HCT116 (cell line): ENCODE measurements at regions not wholly inside any gene's neighbourhood (a gene's known extent, or its start where the extent isn't known, plus 50 kb on each side); places are given as distances from the start of the nearest gene placed in this dataset.

ENCODE experiments used
- ATAC-seq: fragments of 200-7000 bp; cut with Tn5 transposase; 2 replicates; pipeline ENCODE4 v1.9.1; 2020; ENCODE audit warnings: mild to moderate bottlenecking, moderate library complexity
- BruUV-seq: library from RNA; stranded (reverse); fragments of 400-500 nt; replicated peaks from 2 replicates; lab custom pipeline; 2021; lab: Mats Ljungman, UMichigan
- CTCF ChIA-PET: fragments of 300-600 bp; sonication (Branson Sonifier 250); formaldehyde crosslinking; loops from one replicate; lab custom pipeline; 2021; ENCODE audit warnings: antibody characterized with exemption; lab: Charles Lee
- POLR2A ChIA-PET: fragments of 300-600, 350-600 bp; sonication (Branson Sonifier 250); formaldehyde crosslinking; loops from one replicate; lab custom pipeline; 2021; ENCODE audit warnings: antibody characterized with exemption; lab: Charles Lee
- RAD21 ChIA-PET, 2 experiments: fragments of 300-600 bp; sonication (Branson Sonifier 250); formaldehyde crosslinking; loops; one replicate each; lab custom pipeline; 2023; ENCODE audit warnings: low total read pairs in 2 of 2; ENCODE audit not compliant: uncharacterized antibody in 2 of 2, unreplicated experiment in 2 of 2, low non-redundant PET in 1 of 2; lab: Charles Lee
- DNase-seq: peaks from one replicate; pipeline ENCODE4 v3.0.0-alpha.2; 2010; ENCODE audit warnings: low read depth, low spot score
- H2AFZ ChIP-seq: fragments of 200-600 bp; shearing (Covaris generic), sonication (generic); 2 replicates; pipeline ENCODE4 v1.6.1; 2017; ENCODE audit warnings: low read depth, mixed run types, mixed read lengths, antibody characterized with exemption, low read length; ENCODE audit not compliant: poor library complexity, severe bottlenecking
- H3K27ac ChIP-seq: 2 replicates; pipeline ENCODE4 v1.5.1; 2012; ENCODE audit warnings: low read depth, low read length
- H3K27me3 ChIP-seq: fragments of 200-600 bp; sonication (generic); 2 replicates; pipeline ENCODE4 v1.6.1; 2016; ENCODE audit warnings: mixed run types, low read length, mixed read lengths; ENCODE audit not compliant: insufficient read depth
- H3K36me3 ChIP-seq, 2 experiments: fragments of 200-500 bp in 1 of 2; fragments of 200-600 bp in 1 of 2; sonication (Bioruptor generic) in 1 of 2; sonication (generic) in 1 of 2; 2 replicates each; pipeline versions ENCODE4 v1.5.1 to v1.6.1; 2014 to 2016; ENCODE audit warnings: low read length in 2 of 2, inconsistent platforms in 1 of 2, mixed read lengths in 1 of 2, mixed run types in 1 of 2; ENCODE audit not compliant: insufficient read depth in 2 of 2, control insufficient read depth in 1 of 2
- H3K4me1 ChIP-seq, 2 experiments: fragments of 200-600 bp in 1 of 2; sonication (generic) in 1 of 2; 2 replicates each; pipeline versions ENCODE4 v1.5.1 to v1.6.1; 2012 to 2017; ENCODE audit warnings: low read length in 2 of 2, inconsistent platforms in 1 of 2, mild to moderate bottlenecking in 1 of 2, mixed read lengths in 1 of 2, mixed run types in 1 of 2, moderate library complexity in 1 of 2; ENCODE audit not compliant: insufficient read depth in 2 of 2, control insufficient read depth in 1 of 2
- H3K4me2 ChIP-seq: fragments of 200-600 bp; sonication (generic); 2 replicates; pipeline ENCODE4 v1.6.1; 2017; ENCODE audit warnings: mixed run types, low read length, mixed read lengths
- H3K4me3 ChIP-seq, 2 experiments: fragments of 200-600 bp in 1 of 2; sonication (generic) in 1 of 2; replicated peaks in 1 of 2; 2 replicates each; pipeline ENCODE4 v1.5.1; 2011 to 2016; ENCODE audit warnings: low read length in 2 of 2, control low read depth in 1 of 2, low read depth in 1 of 2, mild to moderate bottlenecking in 1 of 2, mixed read lengths in 1 of 2, mixed run types in 1 of 2
- H3K79me2 ChIP-seq: fragments of 200-600 bp; sonication (generic); 2 replicates; pipeline ENCODE4 v1.6.1; 2017; ENCODE audit warnings: mild to moderate bottlenecking, mixed run types, low read length, moderate library complexity, mixed read lengths; ENCODE audit not compliant: insufficient read depth
- H3K9ac ChIP-seq: fragments of 200-600 bp; sonication (generic); 2 replicates; pipeline ENCODE4 v1.6.1; 2016; ENCODE audit warnings: low read length, mixed read lengths
- H3K9me2 ChIP-seq: fragments of 200-600 bp; sonication (generic), shearing (Covaris generic); 2 replicates; pipeline ENCODE4 v1.6.1; 2017; ENCODE audit warnings: mixed run types, mild to moderate bottlenecking, moderate library complexity; ENCODE audit not compliant: insufficient read depth
- H3K9me3 ChIP-seq, 2 experiments: fragments of 200-500 bp in 1 of 2; fragments of 200-600 bp in 1 of 2; sonication (Bioruptor generic) in 1 of 2; sonication (generic) in 1 of 2; 2 replicates each; pipeline ENCODE4 v1.6.1; 2014 to 2017; ENCODE audit warnings: low read length in 2 of 2, mixed read lengths in 2 of 2, inconsistent platforms in 1 of 2, low read depth in 1 of 2, mild to moderate bottlenecking in 1 of 2, mixed run types in 1 of 2, moderate library complexity in 1 of 2; ENCODE audit not compliant: control insufficient read depth in 1 of 2, insufficient read depth in 1 of 2
- H4K20me1 ChIP-seq: fragments of 200-600 bp; sonication (generic), shearing (Covaris generic); 2 replicates; pipeline ENCODE4 v1.6.1; 2017; ENCODE audit warnings: mixed run types, mild to moderate bottlenecking, moderate library complexity; ENCODE audit not compliant: insufficient read depth
- CBX3 ChIP-seq: IDR thresholded peaks from 2 replicates; pipeline ENCODE4 v1.6.1; 2012; ENCODE audit warnings: low read depth
- CEBPB ChIP-seq: IDR thresholded peaks from 2 replicates; pipeline ENCODE4 v1.6.1; 2012; ENCODE audit warnings: low read depth
- ELF1 ChIP-seq: IDR thresholded peaks from 2 replicates; pipeline ENCODE4 v1.6.1; 2012; ENCODE audit warnings: low read depth, borderline replicate concordance
- EZH2 ChIP-seq: fragments of 200-600 bp; sonication (generic); IDR thresholded peaks from 2 replicates; pipeline ENCODE4 v1.6.1; 2017; ENCODE audit warnings: antibody characterized with exemption, mixed run types
- FOSL1 ChIP-seq: IDR thresholded peaks from 2 replicates; pipeline ENCODE4 v1.6.1; 2012; ENCODE audit warnings: low read depth
- POLR2A ChIP-seq: IDR thresholded peaks from 2 replicates; pipeline ENCODE4 v1.7.0; 2011; ENCODE audit warnings: borderline replicate concordance; ENCODE audit not compliant: insufficient read depth, insufficient read length; ENCODE audit errors: extremely low read depth
- POLR2AphosphoS5 ChIP-seq: IDR thresholded peaks from 2 replicates; pipeline ENCODE4 v1.6.1; 2011; ENCODE audit warnings: mild to moderate bottlenecking, low read depth, low read length, moderate library complexity
- SIN3A ChIP-seq: IDR thresholded peaks from 2 replicates; pipeline ENCODE4 v1.6.1; 2012; ENCODE audit warnings: low read depth
- SP1 ChIP-seq: IDR thresholded peaks from 2 replicates; pipeline ENCODE4 v1.6.1; 2012; ENCODE audit warnings: low read depth
- SRF ChIP-seq: IDR thresholded peaks from 2 replicates; pipeline ENCODE4 v1.6.1; 2012; ENCODE audit warnings: low read depth
- ZBTB33 ChIP-seq: IDR thresholded peaks from 2 replicates; pipeline ENCODE4 v1.6.1; 2011; ENCODE audit warnings: mild to moderate bottlenecking, low read length, moderate library complexity; ENCODE audit not compliant: insufficient replicate concordance; ENCODE audit errors: extremely low read depth
- ZFX ChIP-seq: fragments of 450-650 bp; IDR thresholded peaks from 2 replicates; pipeline ENCODE4 v1.6.1; 2017
- ZNF274 ChIP-seq: fragments of 200-500 bp; sonication (Bioruptor generic); IDR thresholded peaks from 2 replicates; pipeline ENCODE4 v1.6.1; 2014; ENCODE audit warnings: mild to moderate bottlenecking, low read depth, low read length, inconsistent platforms
- intact Hi-C: fragments of 100-400 bp; cut with micrococcal nuclease; formaldehyde crosslinking; loops from 2 replicates; pipeline ENCODE4 v1.10.0; 2022

DNA sequence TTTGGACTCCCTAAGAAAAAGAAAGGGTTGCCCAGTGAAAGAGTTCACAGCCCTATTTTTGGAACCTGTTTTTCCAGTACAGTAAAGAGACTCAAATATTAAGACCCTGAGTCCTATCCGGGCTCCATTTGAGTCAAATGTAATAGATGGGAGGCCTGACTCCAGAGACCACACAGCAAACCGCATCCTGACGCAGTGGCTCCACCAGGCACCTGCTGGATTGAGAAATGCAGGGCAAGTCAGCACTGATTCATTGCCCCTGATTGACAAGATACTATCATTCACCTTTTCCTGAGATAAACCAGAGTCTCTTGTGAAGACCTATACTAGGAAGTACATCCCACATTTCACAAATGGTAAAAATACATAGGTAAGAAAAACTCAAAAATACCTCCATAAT is 715.7 kb upstream of the SOX9 start:
- H3K9me3 ChIP-seq: no peaks in the 10 kb centered on the region
- H3K4me2 ChIP-seq: no peak overlapping the region
- POLR2A ChIA-PET: no interaction called here
- no peaks in the 10 kb centered on the region for H4K20me1 ChIP-seq
- H2AFZ ChIP-seq: no peak overlapping the region
- CTCF ChIA-PET: no interaction called here
- no TSS peak for BruUV-seq
- no peak overlapping the region for H3K4me3 ChIP-seq
- TF ChIP-seq FOSL1 (0 out of 2 replicates have a peak, but pooled peaks have one; percentile 39), SIN3A (no peak), CEBPB (peak; percentile 64; the same call in 1 of the 2 replicates), CBX3 (no peak)
- H3K9me2 ChIP-seq: no peaks in the 10 kb centered on the region
- no peak overlapping the region for H3K27ac ChIP-seq
- H3K9ac ChIP-seq: no peak overlapping the region
- intact Hi-C loops: no loop called here
- ATAC-seq: no peak
- no peaks in the 10 kb centered on the region for H3K27me3 ChIP-seq
- RAD21 ChIA-PET: no interaction called here
- peaks cover 0 to 21% of the 10 kb centered on the region in 2 experiments; a peak in 2 of 4 replicates for H3K4me1 ChIP-seq
- H3K79me2 ChIP-seq: no peaks in the 10 kb centered on the region
- DNase-seq: no peak
- H3K36me3 ChIP-seq: no peaks in the 10 kb centered on the region

DNA sequence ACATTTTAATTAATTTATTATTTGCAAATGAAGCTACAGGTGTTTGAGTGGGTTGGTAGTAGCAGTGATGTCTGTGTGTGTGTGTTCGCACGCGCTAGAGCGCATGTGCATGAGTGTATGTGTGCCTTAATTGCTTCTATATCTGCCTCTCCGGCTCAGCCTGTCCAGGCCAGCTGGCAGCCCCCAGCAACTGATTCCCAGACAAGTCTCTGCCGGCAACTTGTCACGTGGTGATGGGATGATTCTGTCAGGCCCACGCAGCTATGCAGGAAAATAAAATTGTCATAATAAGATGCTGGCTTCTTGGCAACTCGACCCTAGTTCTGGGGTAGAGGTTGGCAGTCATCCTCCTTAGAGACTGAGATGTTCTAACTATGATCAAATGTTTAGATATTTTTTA is 712.8 kb upstream of the SOX9 start:
- DNase-seq (no peak), ATAC-seq (no peak)
- peaks cover 3 to 24% of the 10 kb centered on the region in 2 experiments; a peak in 3 of 4 replicates for H3K4me1 ChIP-seq
- no TSS peak for BruUV-seq
- no peak overlapping the region for H3K4me3 ChIP-seq
- ChIA-PET RAD21 (no interaction called here), POLR2A (no interaction called here), CTCF (interaction anchor here (0.6 kb wide), 1 partner anchor 51 kb away, joined by 3 read pairs; no protein-coding TSS in a partner anchor)
- H3K9me3 ChIP-seq: no peaks in the 10 kb centered on the region
- intact Hi-C loops: no loop called here
- TF ChIP-seq POLR2AphosphoS5 (no peak), CBX3 (no peak), SP1 (no peak), ZNF274 (no peak), CEBPB (no peak), ZFX (no peak), ELF1 (no peak), FOSL1 (no peak), POLR2A (no peak), EZH2 (no peak), ZBTB33 (no peak), SRF (no peak)
- no peak overlapping the region for H3K27ac ChIP-seq
- H3K9ac ChIP-seq: no peak overlapping the region
- no peaks in the 10 kb centered on the region for H3K27me3 ChIP-seq
- no peaks in the 10 kb centered on the region for H3K9me2 ChIP-seq
- no peaks in the 10 kb centered on the region for H3K36me3 ChIP-seq
- H3K4me2 ChIP-seq: no peak overlapping the region
- no peaks in the 10 kb centered on the region for H4K20me1 ChIP-seq
- H3K79me2 ChIP-seq: no peaks in the 10 kb centered on the region
- H2AFZ ChIP-seq: peak overlapping the region; percentile 13
